Loucy (cell line): ENCODE measurements at regions not wholly inside any gene's neighbourhood (a gene's known extent, or its start where the extent isn't known, plus 50 kb on each side); places are given as distances from the start of the nearest gene placed in this dataset.

Experiments used
- H2AFZ ChIP-seq: fragments of 200-600 bp; sonication (generic); 2 replicates; pipeline ENCODE4 v1.6.0; 2016; ENCODE audit warnings: antibody characterized with exemption, mild to moderate bottlenecking, low read length, moderate library complexity
- H3F3A ChIP-seq: fragments of 200-600 bp; 2 replicates; pipeline ENCODE4 v1.6.0; 2016; ENCODE audit warnings: antibody characterized with exemption, low read depth, mild to moderate bottlenecking
- H3K27me3 ChIP-seq: fragments of 200-600 bp; sonication (generic); 2 replicates; pipeline ENCODE4 v1.6.1; 2014; ENCODE audit warnings: low read length, mild to moderate bottlenecking; ENCODE audit not compliant: insufficient read depth, poor library complexity, severe bottlenecking
- H3K36me3 ChIP-seq: fragments of 200-600 bp; sonication (generic); 2 replicates; pipeline ENCODE4 v1.6.1; 2016; ENCODE audit warnings: low read length; ENCODE audit not compliant: insufficient read depth
- H3K4me1 ChIP-seq: fragments of 200-600 bp; sonication (generic); 2 replicates; pipeline ENCODE4 v1.5.1; 2014; ENCODE audit warnings: low read length, mild to moderate bottlenecking; ENCODE audit not compliant: insufficient read depth, poor library complexity, severe bottlenecking
- H3K4me2 ChIP-seq: fragments of 200-600 bp; sonication (generic); 2 replicates; pipeline ENCODE4 v1.6.0; 2014; ENCODE audit warnings: antibody characterized with exemption, low read length, low read depth, mild to moderate bottlenecking; ENCODE audit not compliant: poor library complexity, severe bottlenecking
- H3K4me3 ChIP-seq: fragments of 200-600 bp; sonication (generic); 2 replicates; pipeline ENCODE4 v1.5.1; 2014; ENCODE audit warnings: low read length, mild to moderate bottlenecking, mixed read lengths; ENCODE audit not compliant: poor library complexity, severe bottlenecking
- H3K79me2 ChIP-seq: fragments of 200-600 bp; sonication (generic); 2 replicates; pipeline ENCODE4 v1.6.1; 2014; ENCODE audit warnings: low read length; ENCODE audit not compliant: insufficient read depth
- H3K9ac ChIP-seq: fragments of 200-600 bp; sonication (generic); 2 replicates; pipeline ENCODE4 v1.6.0; 2014; ENCODE audit warnings: mild to moderate bottlenecking, low read depth, low read length, moderate library complexity; ENCODE audit not compliant: poor library complexity, severe bottlenecking
- H3K9me2 ChIP-seq: fragments of 200-600 bp; sonication (generic); replicated peaks from 2 replicates; pipeline ENCODE4 v1.6.1; 2016; ENCODE audit warnings: low read depth, low read length, mixed read lengths
- H3K9me3 ChIP-seq: fragments of 200-600 bp; sonication (generic); 2 replicates; pipeline ENCODE4 v1.6.1; 2014; ENCODE audit warnings: mild to moderate bottlenecking, antibody characterized with exemption, low read length, low read depth; ENCODE audit not compliant: insufficient read depth
- H4K20me1 ChIP-seq: fragments of 200-600 bp; sonication (generic); 2 replicates; pipeline ENCODE4 v1.6.0; 2014; ENCODE audit warnings: antibody characterized with exemption, low read length, mild to moderate bottlenecking; ENCODE audit not compliant: insufficient read depth, poor library complexity, severe bottlenecking
- EZH2phosphoT487 ChIP-seq: fragments of 200-600 bp; IDR thresholded peaks from 2 replicates; pipeline ENCODE4 v1.6.1; 2018; ENCODE audit warnings: antibody characterized with exemption, mild to moderate bottlenecking, moderate library complexity, borderline replicate concordance
- TF ChIP-seq, protein P1 (sequence below): fragments of 200-600 bp; sonication (generic); conservative IDR thresholded peaks from 2 replicates; pipeline ENCODE4 v1.5.1; 2014; ENCODE audit warnings: mild to moderate bottlenecking, antibody characterized with exemption, low read length

GRCh38 chr5:116944183-116944582 lies 369.6 kb upstream of the SEMA6A start:
- H3K9me3 ChIP-seq: no peaks in the 10 kb centered on the region
- H3K79me2 ChIP-seq: no peaks in the 10 kb centered on the region
- H3K4me1 ChIP-seq: no peaks in the 10 kb centered on the region
- H3K9me2 ChIP-seq: no peaks in the 10 kb centered on the region
- H3K27me3 ChIP-seq: no peaks in the 10 kb centered on the region
- no peak overlapping the region for H3K4me3 ChIP-seq
- H3K36me3 ChIP-seq: no peaks in the 10 kb centered on the region
- H2AFZ ChIP-seq: no peak overlapping the region
- no peak overlapping the region for H3K9ac ChIP-seq
- H4K20me1 ChIP-seq: no peaks in the 10 kb centered on the region
- H3F3A ChIP-seq: no peaks in the 10 kb centered on the region
- H3K4me2 ChIP-seq: no peak overlapping the region
- no peak for TF ChIP-seq EZH2phosphoT487
- TF ChIP-seq, protein P1, sequence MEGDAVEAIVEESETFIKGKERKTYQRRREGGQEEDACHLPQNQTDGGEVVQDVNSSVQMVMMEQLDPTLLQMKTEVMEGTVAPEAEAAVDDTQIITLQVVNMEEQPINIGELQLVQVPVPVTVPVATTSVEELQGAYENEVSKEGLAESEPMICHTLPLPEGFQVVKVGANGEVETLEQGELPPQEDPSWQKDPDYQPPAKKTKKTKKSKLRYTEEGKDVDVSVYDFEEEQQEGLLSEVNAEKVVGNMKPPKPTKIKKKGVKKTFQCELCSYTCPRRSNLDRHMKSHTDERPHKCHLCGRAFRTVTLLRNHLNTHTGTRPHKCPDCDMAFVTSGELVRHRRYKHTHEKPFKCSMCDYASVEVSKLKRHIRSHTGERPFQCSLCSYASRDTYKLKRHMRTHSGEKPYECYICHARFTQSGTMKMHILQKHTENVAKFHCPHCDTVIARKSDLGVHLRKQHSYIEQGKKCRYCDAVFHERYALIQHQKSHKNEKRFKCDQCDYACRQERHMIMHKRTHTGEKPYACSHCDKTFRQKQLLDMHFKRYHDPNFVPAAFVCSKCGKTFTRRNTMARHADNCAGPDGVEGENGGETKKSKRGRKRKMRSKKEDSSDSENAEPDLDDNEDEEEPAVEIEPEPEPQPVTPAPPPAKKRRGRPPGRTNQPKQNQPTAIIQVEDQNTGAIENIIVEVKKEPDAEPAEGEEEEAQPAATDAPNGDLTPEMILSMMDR: no peak

DNA sequence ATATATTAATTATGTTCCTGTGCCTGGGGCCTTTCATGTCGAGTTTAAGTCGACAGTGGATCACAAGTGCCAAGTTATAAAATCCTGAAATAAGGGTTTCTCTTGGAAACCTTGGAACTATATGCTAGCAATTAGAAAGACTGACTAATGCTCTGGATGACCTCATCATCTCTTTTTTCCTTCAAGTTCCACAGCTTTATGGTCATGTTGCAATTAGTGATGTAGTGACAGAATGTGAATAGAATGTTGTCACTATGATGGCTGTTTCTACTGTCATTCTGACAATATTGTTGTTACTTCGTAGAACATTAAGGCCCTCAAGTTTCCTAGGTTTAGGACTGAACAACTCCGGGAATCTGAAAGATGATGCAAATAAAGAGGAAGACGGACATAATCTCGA lies 368.0 kb upstream of the SEMA6A start:
- no peaks in the 10 kb centered on the region for H3K9me2 ChIP-seq
- H3F3A ChIP-seq: no peaks in the 10 kb centered on the region
- no peak overlapping the region for H3K4me2 ChIP-seq
- H3K9ac ChIP-seq: no peak overlapping the region
- no peaks in the 10 kb centered on the region for H3K36me3 ChIP-seq
- TF ChIP-seq, protein P1: no peak
- no peak for TF ChIP-seq EZH2phosphoT487
- H4K20me1 ChIP-seq: no peaks in the 10 kb centered on the region
- no peak overlapping the region for H3K4me3 ChIP-seq
- no peaks in the 10 kb centered on the region for H3K9me3 ChIP-seq
- H3K79me2 ChIP-seq: no peaks in the 10 kb centered on the region
- H2AFZ ChIP-seq: no peak overlapping the region
- H3K4me1 ChIP-seq: no peaks in the 10 kb centered on the region
- no peaks in the 10 kb centered on the region for H3K27me3 ChIP-seq

GRCh38 chr5:116939641-116940040 lies 365.0 kb upstream of the SEMA6A start:
- H2AFZ ChIP-seq: no peak overlapping the region
- no peaks in the 10 kb centered on the region for H3K79me2 ChIP-seq
- no peaks in the 10 kb centered on the region for H3F3A ChIP-seq
- H4K20me1 ChIP-seq: no peaks in the 10 kb centered on the region
- no peaks in the 10 kb centered on the region for H3K36me3 ChIP-seq
- H3K4me1 ChIP-seq: no peaks in the 10 kb centered on the region
- H3K9me3 ChIP-seq: no peaks in the 10 kb centered on the region
- H3K9ac ChIP-seq: no peak overlapping the region
- no peak overlapping the region for H3K4me3 ChIP-seq
- no peaks in the 10 kb centered on the region for H3K27me3 ChIP-seq
- H3K4me2 ChIP-seq: no peak overlapping the region
- TF ChIP-seq EZH2phosphoT487: no peak
- TF ChIP-seq, protein P1: no peak
- H3K9me2 ChIP-seq: no peaks in the 10 kb centered on the region
